K562 (cell line): ENCODE measurements at regions not wholly inside any gene's neighbourhood (a gene's known extent, or its start where the extent isn't known, plus 50 kb on each side); places are given as distances from the start of the nearest gene placed in this dataset.

Source experiments
- ATAC-seq: fragments of 200-7000 bp; cut with Tn5 transposase; 3 replicates; pipeline ENCODE4 v1.9.1; 2020; ENCODE audit warnings: moderate library complexity
- BruUV-seq: library from RNA; stranded (reverse); fragments of 400-500 nt; replicated peaks from 2 replicates; lab custom pipeline; 2021; lab: Mats Ljungman, UMichigan
- CTCF ChIA-PET: fragments of 300-600 bp; formaldehyde crosslinking; extraction: SDS; loops from one replicate; lab custom pipeline; 2021; ENCODE audit warnings: low intra/inter-chr PET ratio; lab: Yijun Ruan, JAX
- POLR2A ChIA-PET: fragments of 300-600, 350-650 bp; sonication (Branson Sonifier 250); formaldehyde crosslinking; extraction: SDS; loops from one replicate; lab custom pipeline; 2021; ENCODE audit warnings: antibody characterized with exemption, inconsistent platforms; lab: Yijun Ruan, JAX
- DNase-seq, 4 experiments: peaks; one replicate each; pipeline versions ENCODE4 v3.0.0 to v3.0.0-alpha.2; 2011 to 2018; ENCODE audit warnings: low spot score in 3 of 4, mixed read lengths in 3 of 4; ENCODE audit errors: extremely low read depth in 1 of 4
- FAIRE-seq: peaks from 2 replicates; lab custom pipeline; 2011; peaks lifted over from hg19 to GRCh38; lab: Jason Lieb, UNC
- H2AFZ ChIP-seq: 2 replicates; pipeline ENCODE4 v1.6.0; 2011; ENCODE audit warnings: low read depth, low read length, control low read depth, inconsistent platforms
- H3K27ac ChIP-seq: fragments of 200-600 bp; 3 replicates; pipeline ENCODE4 v1.8.0; 2011; ENCODE audit warnings: low read depth, mild to moderate bottlenecking, control low read depth, inconsistent platforms, low read length, moderate library complexity, mixed read lengths; ENCODE audit errors: extremely low read depth
- H3K27me3 ChIP-seq, 2 experiments: fragments of 300-600 bp in 1 of 2; 2 replicates in 1 of 2; 3 replicates in 1 of 2; pipeline versions ENCODE4 v1.6.0 to v1.8.0; 2011; ENCODE audit warnings: inconsistent platforms in 2 of 2, low read length in 2 of 2, mild to moderate bottlenecking in 1 of 2, mixed read lengths in 1 of 2, moderate library complexity in 1 of 2; ENCODE audit not compliant: control insufficient read depth in 2 of 2, insufficient read depth in 2 of 2
- H3K36me3 ChIP-seq: fragments of 300-600 bp; 3 replicates; pipeline ENCODE4 v1.8.0; 2011; ENCODE audit warnings: mild to moderate bottlenecking, low read length, inconsistent platforms; ENCODE audit not compliant: control insufficient read depth, insufficient read depth
- H3K4me1 ChIP-seq, 2 experiments: fragments of 200-600 bp in 1 of 2; replicated peaks in 1 of 2; 2 replicates in 1 of 2; 3 replicates in 1 of 2; pipeline versions ENCODE4 v1.5.1 to v1.8.0; 2011; ENCODE audit warnings: inconsistent platforms in 2 of 2, low read length in 2 of 2, mild to moderate bottlenecking in 1 of 2, mixed read lengths in 1 of 2, moderate library complexity in 1 of 2; ENCODE audit not compliant: control insufficient read depth in 2 of 2, insufficient read depth in 2 of 2
- H3K4me2 ChIP-seq: 2 replicates; pipeline ENCODE4 v1.6.1; 2011; ENCODE audit warnings: low read length, control low read depth, inconsistent platforms, mixed read lengths; ENCODE audit not compliant: insufficient read depth
- H3K4me3 ChIP-seq: fragments of 200-600 bp; sonication (generic), shearing (Covaris generic); 2 replicates; pipeline ENCODE4 v1.5.1; 2016; ENCODE audit warnings: control low read depth, inconsistent platforms
- H3K79me2 ChIP-seq: fragments of 200-600 bp; 3 replicates; pipeline ENCODE4 v1.8.0; 2011; ENCODE audit warnings: low read length, inconsistent platforms; ENCODE audit not compliant: control insufficient read depth, insufficient read depth
- H3K9ac ChIP-seq, 2 experiments: 2 replicates each; pipeline versions ENCODE4 v1.6.0 to v1.6.1; 2011; ENCODE audit warnings: low read depth in 2 of 2, low read length in 2 of 2, control low read depth in 1 of 2, inconsistent platforms in 1 of 2, mild to moderate bottlenecking in 1 of 2, mixed read lengths in 1 of 2; ENCODE audit not compliant: insufficient read depth in 1 of 2
- H3K9me1 ChIP-seq: one replicate; pipeline ENCODE4 v1.6.0; 2011; ENCODE audit warnings: inconsistent platforms, mild to moderate bottlenecking, low read length, moderate library complexity; ENCODE audit not compliant: control insufficient read depth, insufficient read depth
- H3K9me3 ChIP-seq: replicated peaks from 2 replicates; pipeline ENCODE4 v1.5.1; 2011; ENCODE audit warnings: low read depth, low read length, inconsistent platforms; ENCODE audit not compliant: control insufficient read depth, insufficient read depth
- H4K20me1 ChIP-seq: replicated peaks from 2 replicates; pipeline ENCODE4 v1.6.1; 2011; ENCODE audit warnings: low read length, inconsistent platforms, mixed read lengths; ENCODE audit not compliant: control insufficient read depth, insufficient read depth
- ERF ChIP-seq: fragments of 450-650 bp; formaldehyde crosslinking; IDR thresholded peaks from 2 replicates; pipeline ENCODE4 v1.4.0; 2020; ENCODE audit warnings: mild to moderate bottlenecking, mixed read lengths
- ETS2 ChIP-seq: IDR thresholded peaks from 2 replicates; pipeline ENCODE4 v1.6.1; 2016; ENCODE audit warnings: borderline replicate concordance, missing genetic modification characterization, mild to moderate bottlenecking, moderate library complexity, missing compliant biosample characterization; ENCODE audit not compliant: poor library complexity, severe bottlenecking
- KLF1 ChIP-seq: fragments of 450-650 bp; IDR thresholded peaks from 2 replicates; pipeline ENCODE4 v1.6.1; 2016; ENCODE audit warnings: missing genetic modification characterization, missing compliant biosample characterization
- MAFF ChIP-seq: IDR thresholded peaks from 2 replicates; pipeline ENCODE4 v1.6.1; 2012; ENCODE audit warnings: low read length, improper control_type of control experiment
- MEF2A ChIP-seq: IDR thresholded peaks from 2 replicates; pipeline ENCODE4 v1.6.1; 2011; ENCODE audit warnings: low read depth, mild to moderate bottlenecking, low read length, moderate library complexity; ENCODE audit not compliant: control insufficient read depth
- MTA3 ChIP-seq: fragments of 450-650 bp; formaldehyde crosslinking; IDR thresholded peaks from 2 replicates; pipeline ENCODE4 v1.6.1; 2017; ENCODE audit warnings: mild to moderate bottlenecking, borderline replicate concordance
- PHB ChIP-seq: fragments of 250-450 bp; sonication (Bioruptor Pico); IDR thresholded peaks from 2 replicates; pipeline ENCODE4 v1.5.0; 2021
- PYGO2 ChIP-seq: fragments of 450-650 bp; IDR thresholded peaks from 2 replicates; pipeline ENCODE4 v1.6.1; 2016; ENCODE audit warnings: mild to moderate bottlenecking, missing genetic modification characterization, moderate library complexity, missing compliant biosample characterization
- RFX5 ChIP-seq: IDR thresholded peaks from 2 replicates; pipeline ENCODE4 v1.6.1; 2011; ENCODE audit warnings: low read depth, mild to moderate bottlenecking, improper control_type of control experiment, low read length
- SRSF9 ChIP-seq: fragments of 200-400 bp; formaldehyde crosslinking; IDR thresholded peaks from 2 replicates; pipeline ENCODE4 v1.6.1; 2017; ENCODE audit warnings: low read depth, low read length, borderline replicate concordance
- TAL1 ChIP-seq: fragments of 450-650 bp; IDR thresholded peaks from 2 replicates; pipeline ENCODE4 v1.6.1; 2016; ENCODE audit warnings: mild to moderate bottlenecking
- ZFP36 ChIP-seq: fragments of 150-350 bp; IDR thresholded peaks from 2 replicates; pipeline ENCODE4 v1.6.1; 2018; ENCODE audit warnings: low read length, low read depth; ENCODE audit not compliant: partially characterized antibody
- ZNF583 ChIP-seq: fragments of 250-450 bp; sonication (Bioruptor Pico); IDR thresholded peaks from 2 replicates; pipeline ENCODE4 v1.4.0; 2020
- ZNF668 ChIP-seq: fragments of 250-450 bp; sonication (Bioruptor Pico); IDR thresholded peaks from 2 replicates; pipeline ENCODE4 v1.8.0; 2022; ENCODE audit warnings: mild to moderate bottlenecking, inconsistent platforms
- ZNF696 ChIP-seq: fragments of 250-450 bp; sonication (Bioruptor Pico); conservative IDR thresholded peaks from 2 replicates; pipeline ENCODE4 v1.4.0; 2020; ENCODE audit warnings: mild to moderate bottlenecking, moderate library complexity
- ZSCAN32 ChIP-seq: fragments of 450-650 bp; formaldehyde crosslinking; IDR thresholded peaks from 2 replicates; pipeline ENCODE4 v1.4.0; 2020; ENCODE audit warnings: mild to moderate bottlenecking, moderate library complexity
- WGBS: fragments of 100-300 bp; shearing (Covaris generic); methylation state at CpG from one replicate; pipeline ENCODE4 v1.1.6; 2016; ENCODE audit warnings: low coverage, mixed read lengths; ENCODE audit not compliant: insufficient coverage; ENCODE audit errors: missing lambda C conversion rate; 5-methylcytosine and 5-hydroxymethylcytosine counted together
- in situ Hi-C: fragments of 300-500 bp; cut with MboI; formaldehyde crosslinking; loops from 4 replicates; pipeline ENCODE4 v1.15.0; 2018; ENCODE audit warnings: inconsistent platforms, mixed read lengths
- intact Hi-C: fragments of 100-400 bp; cut with micrococcal nuclease; formaldehyde crosslinking; loops from 2 replicates; pipeline ENCODE4 v1.14.2; 2022
- TF ChIP-seq, protein P1 (sequence below): fragments of 150-350 bp; IDR thresholded peaks from 2 replicates; pipeline ENCODE4 v1.6.1; 2014; ENCODE audit warnings: low read depth, mild to moderate bottlenecking, low read length, borderline replicate concordance
- TF ChIP-seq, protein P2 (sequence below): fragments of 450-650 bp; formaldehyde crosslinking; IDR thresholded peaks from 2 replicates; pipeline ENCODE4 v1.4.0; 2020; ENCODE audit warnings: mild to moderate bottlenecking, mixed read lengths

DNA sequence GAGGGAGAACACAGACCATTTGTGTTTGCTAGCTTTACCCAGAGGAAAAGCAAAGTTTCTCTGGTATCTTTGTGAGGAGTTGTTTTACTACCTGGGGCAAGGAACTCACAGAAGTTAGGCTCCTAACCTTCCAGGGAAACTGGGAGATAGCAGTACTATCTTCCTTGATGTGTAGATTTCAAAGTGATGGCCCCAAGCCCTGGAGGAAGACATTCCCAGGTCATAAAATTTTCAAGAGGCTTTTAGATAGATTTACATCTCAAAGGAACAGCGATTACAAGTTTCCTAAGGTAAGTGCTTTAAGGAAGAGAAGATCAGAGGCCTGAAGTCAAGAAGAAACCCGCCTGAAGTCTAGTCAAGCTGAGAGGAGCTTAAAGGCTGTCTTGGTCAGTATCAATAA lies 1187.8 kb upstream of the TMEFF2 start:
- Histone ChIP-seq H3K36me3 (no peaks in the 10 kb centered on the region), H4K20me1 (no peaks in the 10 kb centered on the region), H3K4me3 (no peak overlapping the region), H3K27me3 (no peaks in the 10 kb centered on the region), H3K79me2 (no peaks in the 10 kb centered on the region), H3K9me1 (no peaks in the 10 kb centered on the region), H3K27ac (no peak overlapping the region), H3K4me1 (no peaks in the 10 kb centered on the region), H3K4me2 (no peak overlapping the region), H3K9ac (no peak overlapping the region), H3K9me3 (no peaks in the 10 kb centered on the region)
- DNase-seq (no peak), ATAC-seq (no peak), FAIRE-seq (no peak)
- POLR2A ChIA-PET = no interaction called here
- CTCF ChIA-PET = no interaction called here
- no TSS peak for BruUV-seq
- intact Hi-C loops = no loop called here
- in situ Hi-C loops = no loop called here
- 5% methylated on average over 2 of the region's 2 CpGs for WGBS
- TF ChIP-seq ZFP36 (no peak), MTA3 (no peak), TAL1 (no peak), ZNF668 (CRISPR knock-in tag) (no peak), PHB (CRISPR knock-in tag) (no peak), MEF2A (no peak), ZNF696 (CRISPR knock-in tag) (no peak), PYGO2 (tag) (no peak), SRSF9 (no peak), KLF1 (no peak), ZNF583 (CRISPR knock-in tag) (no peak), MAFF (no peak), RFX5 (no peak), ZSCAN32 (no peak), ERF (CRISPR knock-in tag) (no peak), ETS2 (tag) (no peak)
- TF ChIP-seq, protein P1, sequence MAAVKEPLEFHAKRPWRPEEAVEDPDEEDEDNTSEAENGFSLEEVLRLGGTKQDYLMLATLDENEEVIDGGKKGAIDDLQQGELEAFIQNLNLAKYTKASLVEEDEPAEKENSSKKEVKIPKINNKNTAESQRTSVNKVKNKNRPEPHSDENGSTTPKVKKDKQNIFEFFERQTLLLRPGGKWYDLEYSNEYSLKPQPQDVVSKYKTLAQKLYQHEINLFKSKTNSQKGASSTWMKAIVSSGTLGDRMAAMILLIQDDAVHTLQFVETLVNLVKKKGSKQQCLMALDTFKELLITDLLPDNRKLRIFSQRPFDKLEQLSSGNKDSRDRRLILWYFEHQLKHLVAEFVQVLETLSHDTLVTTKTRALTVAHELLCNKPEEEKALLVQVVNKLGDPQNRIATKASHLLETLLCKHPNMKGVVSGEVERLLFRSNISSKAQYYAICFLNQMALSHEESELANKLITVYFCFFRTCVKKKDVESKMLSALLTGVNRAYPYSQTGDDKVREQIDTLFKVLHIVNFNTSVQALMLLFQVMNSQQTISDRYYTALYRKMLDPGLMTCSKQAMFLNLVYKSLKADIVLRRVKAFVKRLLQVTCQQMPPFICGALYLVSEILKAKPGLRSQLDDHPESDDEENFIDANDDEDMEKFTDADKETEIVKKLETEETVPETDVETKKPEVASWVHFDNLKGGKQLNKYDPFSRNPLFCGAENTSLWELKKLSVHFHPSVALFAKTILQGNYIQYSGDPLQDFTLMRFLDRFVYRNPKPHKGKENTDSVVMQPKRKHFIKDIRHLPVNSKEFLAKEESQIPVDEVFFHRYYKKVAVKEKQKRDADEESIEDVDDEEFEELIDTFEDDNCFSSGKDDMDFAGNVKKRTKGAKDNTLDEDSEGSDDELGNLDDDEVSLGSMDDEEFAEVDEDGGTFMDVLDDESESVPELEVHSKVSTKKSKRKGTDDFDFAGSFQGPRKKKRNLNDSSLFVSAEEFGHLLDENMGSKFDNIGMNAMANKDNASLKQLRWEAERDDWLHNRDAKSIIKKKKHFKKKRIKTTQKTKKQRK = no peak
- TF ChIP-seq, protein P2, sequence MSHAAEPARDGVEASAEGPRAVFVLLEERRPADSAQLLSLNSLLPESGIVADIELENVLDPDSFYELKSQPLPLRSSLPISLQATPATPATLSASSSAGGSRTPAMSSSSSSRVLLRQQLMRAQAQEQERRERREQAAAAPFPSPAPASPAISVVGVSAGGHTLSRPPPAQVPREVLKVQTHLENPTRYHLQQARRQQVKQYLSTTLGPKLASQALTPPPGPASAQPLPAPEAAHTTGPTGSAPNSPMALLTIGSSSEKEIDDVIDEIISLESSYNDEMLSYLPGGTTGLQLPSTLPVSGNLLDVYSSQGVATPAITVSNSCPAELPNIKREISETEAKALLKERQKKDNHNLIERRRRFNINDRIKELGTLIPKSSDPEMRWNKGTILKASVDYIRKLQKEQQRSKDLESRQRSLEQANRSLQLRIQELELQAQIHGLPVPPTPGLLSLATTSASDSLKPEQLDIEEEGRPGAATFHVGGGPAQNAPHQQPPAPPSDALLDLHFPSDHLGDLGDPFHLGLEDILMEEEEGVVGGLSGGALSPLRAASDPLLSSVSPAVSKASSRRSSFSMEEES (CRISPR knock-in tag) = no peak
- TF ChIP-seq, all 486 proteins: peak for 0
- no peak overlapping the region for H2AFZ ChIP-seq
